Keratinocyte (primary cell): ENCODE measurements at regions not wholly inside any gene's neighbourhood (a gene's known extent, or its start where the extent isn't known, plus 50 kb on each side); places are given as distances from the start of the nearest gene placed in this dataset.

Experiments used
- DNase-seq: peaks from one replicate; pipeline ENCODE4 v3.0.0-alpha.2; 2011; ENCODE audit warnings: low read depth, missing footprints, low spot score
- FAIRE-seq: peaks from 2 replicates; lab custom pipeline; 2011; peaks lifted over from hg19 to GRCh38; lab: Jason Lieb, UNC
- H2AFZ ChIP-seq: 2 replicates; pipeline ENCODE4 v1.6.0; 2012; ENCODE audit warnings: low read length, control low read depth, inconsistent platforms; ENCODE audit not compliant: control insufficient read depth
- H3K27ac ChIP-seq: 2 replicates; pipeline ENCODE4 v1.5.1; 2011; ENCODE audit warnings: low read length; ENCODE audit not compliant: control insufficient read depth, insufficient read depth
- H3K27me3 ChIP-seq: 3 replicates; pipeline ENCODE4 v1.6.0; 2011; ENCODE audit warnings: low read length; ENCODE audit not compliant: control insufficient read depth, insufficient read depth; ENCODE audit errors: extremely low read depth
- H3K36me3 ChIP-seq, 2 experiments: 2 replicates in 1 of 2; 3 replicates in 1 of 2; pipeline ENCODE4 v1.5.1; 2011; ENCODE audit warnings: low read length in 2 of 2, mild to moderate bottlenecking in 1 of 2; ENCODE audit not compliant: control insufficient read depth in 2 of 2, insufficient read depth in 2 of 2; ENCODE audit errors: extremely low read depth in 1 of 2
- H3K4me1 ChIP-seq: 3 replicates; pipeline ENCODE4 v1.5.1; 2011; ENCODE audit warnings: low read length; ENCODE audit not compliant: control insufficient read depth, insufficient read depth; ENCODE audit errors: extremely low read depth
- H3K4me2 ChIP-seq: 3 replicates; pipeline ENCODE4 v1.6.0; 2011; ENCODE audit warnings: low read depth, low read length; ENCODE audit not compliant: control insufficient read depth, insufficient read depth; ENCODE audit errors: extremely low read depth
- H3K4me3 ChIP-seq, 3 experiments: fragments of 200-600 bp in 1 of 3; sonication (generic) in 1 of 3; 2 replicates in 2 of 3; 3 replicates in 1 of 3; pipeline ENCODE4 v1.5.1; 2011 to 2016; ENCODE audit warnings: low read length in 3 of 3, mild to moderate bottlenecking in 3 of 3, control low read depth in 2 of 3, inconsistent platforms in 1 of 3, low read depth in 1 of 3, mixed read lengths in 1 of 3, mixed run types in 1 of 3, moderate library complexity in 1 of 3; ENCODE audit not compliant: control insufficient read depth in 2 of 3, insufficient read depth in 2 of 3; ENCODE audit errors: extremely low read depth in 1 of 3
- H3K79me2 ChIP-seq: 2 replicates; pipeline ENCODE4 v1.6.0; 2012; ENCODE audit warnings: low read length; ENCODE audit not compliant: control insufficient read depth, insufficient read depth
- H3K9ac ChIP-seq: 3 replicates; pipeline ENCODE4 v1.6.0; 2011; ENCODE audit warnings: low read length; ENCODE audit not compliant: control insufficient read depth, insufficient read depth; ENCODE audit errors: extremely low read depth
- H3K9me1 ChIP-seq: 3 replicates; pipeline ENCODE4 v1.6.0; 2011; ENCODE audit warnings: low read length; ENCODE audit not compliant: control insufficient read depth, insufficient read depth; ENCODE audit errors: extremely low read depth
- H3K9me3 ChIP-seq: 2 replicates; pipeline ENCODE4 v1.5.1; 2012; ENCODE audit warnings: low read depth, low read length; ENCODE audit not compliant: control insufficient read depth
- H4K20me1 ChIP-seq: 3 replicates; pipeline ENCODE4 v1.6.0; 2011; ENCODE audit warnings: low read length; ENCODE audit not compliant: control insufficient read depth, insufficient read depth; ENCODE audit errors: extremely low read depth
- EZH2 ChIP-seq: IDR thresholded peaks from one replicate; pipeline ENCODE4 v1.6.1; 2012; ENCODE audit warnings: inconsistent platforms, mild to moderate bottlenecking, low read length, moderate library complexity
- dilution Hi-C: fragments of 300-500 bp; cut with MboI; formaldehyde crosslinking; loops from one replicate; pipeline ENCODE4 v1.7.0; 2020; ENCODE audit warnings: low sequenced_read_pairs; ENCODE audit not compliant: extremely low pct_ligation_motif_present
- TF ChIP-seq, protein P1 (sequence below), 3 experiments: IDR thresholded peaks in 1 of 3; conservative IDR thresholded peaks in 1 of 3; optimal IDR thresholded peaks in 1 of 3; 2 replicates in 2 of 3; 3 replicates in 1 of 3; pipeline versions ENCODE3 to v1.5.1; 2011; ENCODE audit warnings: low read length in 3 of 3, mild to moderate bottlenecking in 3 of 3, moderate library complexity in 2 of 3, control low read depth in 1 of 3, inconsistent platforms in 1 of 3; ENCODE audit not compliant: insufficient read depth in 2 of 3; ENCODE audit errors: extremely low read depth in 1 of 3

DNA sequence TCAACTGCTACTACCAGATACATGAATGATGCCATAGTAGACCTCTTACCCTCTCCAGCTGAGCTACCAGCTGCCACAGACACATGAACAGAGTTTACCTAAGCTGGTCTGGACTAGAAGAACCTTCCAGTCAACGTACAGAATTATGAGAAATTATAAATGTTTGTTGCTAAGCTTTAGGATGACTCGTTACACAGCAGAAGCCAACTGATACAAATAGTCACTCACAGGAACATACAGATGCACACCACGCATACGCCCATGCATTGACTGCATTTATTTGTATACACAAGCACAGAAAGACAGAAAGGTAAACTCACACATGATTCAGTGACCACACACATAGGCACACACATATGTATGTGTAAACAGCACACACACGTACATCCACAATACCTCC, 164.6 kb downstream of the SALL1 start:
- no peaks in the 10 kb centered on the region for H4K20me1 ChIP-seq
- H3K4me1 ChIP-seq = no peaks in the 10 kb centered on the region
- H3K9me1 ChIP-seq = no peaks in the 10 kb centered on the region
- no peak overlapping the region for H3K9ac ChIP-seq
- no peak overlapping the region for H3K27ac ChIP-seq
- no peak overlapping the region for H3K4me2 ChIP-seq
- no peak for DNase-seq
- dilution Hi-C loops = no loop called here
- H3K79me2 ChIP-seq = no peaks in the 10 kb centered on the region
- no peak overlapping the region for H2AFZ ChIP-seq
- TF ChIP-seq EZH2 = no peak
- TF ChIP-seq, protein P1, sequence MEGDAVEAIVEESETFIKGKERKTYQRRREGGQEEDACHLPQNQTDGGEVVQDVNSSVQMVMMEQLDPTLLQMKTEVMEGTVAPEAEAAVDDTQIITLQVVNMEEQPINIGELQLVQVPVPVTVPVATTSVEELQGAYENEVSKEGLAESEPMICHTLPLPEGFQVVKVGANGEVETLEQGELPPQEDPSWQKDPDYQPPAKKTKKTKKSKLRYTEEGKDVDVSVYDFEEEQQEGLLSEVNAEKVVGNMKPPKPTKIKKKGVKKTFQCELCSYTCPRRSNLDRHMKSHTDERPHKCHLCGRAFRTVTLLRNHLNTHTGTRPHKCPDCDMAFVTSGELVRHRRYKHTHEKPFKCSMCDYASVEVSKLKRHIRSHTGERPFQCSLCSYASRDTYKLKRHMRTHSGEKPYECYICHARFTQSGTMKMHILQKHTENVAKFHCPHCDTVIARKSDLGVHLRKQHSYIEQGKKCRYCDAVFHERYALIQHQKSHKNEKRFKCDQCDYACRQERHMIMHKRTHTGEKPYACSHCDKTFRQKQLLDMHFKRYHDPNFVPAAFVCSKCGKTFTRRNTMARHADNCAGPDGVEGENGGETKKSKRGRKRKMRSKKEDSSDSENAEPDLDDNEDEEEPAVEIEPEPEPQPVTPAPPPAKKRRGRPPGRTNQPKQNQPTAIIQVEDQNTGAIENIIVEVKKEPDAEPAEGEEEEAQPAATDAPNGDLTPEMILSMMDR (optimal IDR thresholded peaks at IDR 0.05 in 1 of 3, IDR thresholded peaks at IDR 0.05 in 1 of 3, conservative IDR thresholded peaks at IDR 0.05 in 1 of 3; ENCODE audit: extremely low read depth in 1 of 3, insufficient read depth in 2 of 3, low read length in 3 of 3) = no peak
- no peak for FAIRE-seq
- H3K36me3 ChIP-seq = no peaks in the 10 kb centered on the region
- no peak overlapping the region for H3K4me3 ChIP-seq
- no peaks in the 10 kb centered on the region for H3K9me3 ChIP-seq
- no peaks in the 10 kb centered on the region for H3K27me3 ChIP-seq

GRCh38 chr16:50985733-50986132, 165.3 kb downstream of the SALL1 start:
- no peak overlapping the region for H3K9ac ChIP-seq
- no peak for DNase-seq
- H3K4me2 ChIP-seq = no peak overlapping the region
- H2AFZ ChIP-seq = no peak overlapping the region
- no peaks in the 10 kb centered on the region for H3K79me2 ChIP-seq
- FAIRE-seq = no peak
- no peaks in the 10 kb centered on the region for H3K4me1 ChIP-seq
- no peak overlapping the region for H3K27ac ChIP-seq
- H3K27me3 ChIP-seq = no peaks in the 10 kb centered on the region
- no peaks in the 10 kb centered on the region for H3K9me1 ChIP-seq
- no peaks in the 10 kb centered on the region for H3K9me3 ChIP-seq
- dilution Hi-C loops = no loop called here
- no peaks in the 10 kb centered on the region for H3K36me3 ChIP-seq
- TF ChIP-seq, protein P1 (optimal IDR thresholded peaks at IDR 0.05 in 1 of 3, IDR thresholded peaks at IDR 0.05 in 1 of 3, conservative IDR thresholded peaks at IDR 0.05 in 1 of 3; ENCODE audit: extremely low read depth in 1 of 3, insufficient read depth in 2 of 3, low read length in 3 of 3) = no peak
- no peak for TF ChIP-seq EZH2
- no peak overlapping the region for H3K4me3 ChIP-seq
- H4K20me1 ChIP-seq = no peaks in the 10 kb centered on the region
